GM23338 (cell line): ENCODE measurements at regions not wholly inside any gene's neighbourhood (a gene's known extent, or its start where the extent isn't known, plus 50 kb on each side); places are given as distances from the start of the nearest gene placed in this dataset.

ENCODE experiments used
- ATAC-seq: fragments of 200-7000 bp; cut with Tn5 transposase; 3 replicates; pipeline ENCODE4 v1.9.1; 2020
- DNase-seq: peaks from one replicate; pipeline ENCODE4 v3.0.0-alpha.2; 2015; ENCODE audit warnings: low spot score
- H2AFZ ChIP-seq: fragments of 200-600 bp; sonication (generic); 2 replicates; pipeline ENCODE4 v1.8.0; 2016; ENCODE audit warnings: antibody characterized with exemption, mild to moderate bottlenecking, moderate library complexity
- H3F3A ChIP-seq: fragments of 200-600 bp; sonication (generic); replicated peaks from 2 replicates; pipeline ENCODE4 v1.8.0; 2017; ENCODE audit warnings: antibody characterized with exemption, mixed run types, low read depth
- H3K27ac ChIP-seq: fragments of 200-600 bp; sonication (generic); 2 replicates; pipeline ENCODE4 v1.6.1; 2016; ENCODE audit warnings: low read depth
- H3K27me3 ChIP-seq: fragments of 200-600 bp; sonication (generic); 2 replicates; pipeline ENCODE4 v1.8.0; 2016; ENCODE audit warnings: mild to moderate bottlenecking, mixed run types, moderate library complexity; ENCODE audit not compliant: insufficient read depth
- H3K36me3 ChIP-seq: fragments of 200-600 bp; sonication (generic); 2 replicates; pipeline ENCODE4 v1.8.0; 2016; ENCODE audit warnings: mild to moderate bottlenecking; ENCODE audit not compliant: insufficient read depth
- H3K4me1 ChIP-seq: fragments of 200-600 bp; sonication (generic); 2 replicates; pipeline ENCODE4 v1.8.0; 2016; ENCODE audit warnings: mild to moderate bottlenecking, moderate library complexity; ENCODE audit not compliant: insufficient read depth
- H3K4me2 ChIP-seq: fragments of 200-600 bp; sonication (generic); 2 replicates; pipeline ENCODE4 v1.7.1; 2017; ENCODE audit warnings: mixed run types
- H3K4me3 ChIP-seq: fragments of 200-600 bp; sonication (generic); 2 replicates; pipeline ENCODE4 v1.6.1; 2016; ENCODE audit warnings: mixed run types
- H3K79me2 ChIP-seq: fragments of 200-600 bp; sonication (generic); replicated peaks from 2 replicates; pipeline ENCODE4 v1.8.0; 2017; ENCODE audit warnings: mild to moderate bottlenecking; ENCODE audit not compliant: insufficient read depth
- H3K9me2 ChIP-seq: fragments of 200-600 bp; sonication (generic); 2 replicates; pipeline ENCODE4 v1.8.0; 2017; ENCODE audit not compliant: insufficient read depth
- H4K20me1 ChIP-seq: fragments of 200-600 bp; sonication (generic); replicated peaks from 2 replicates; pipeline ENCODE4 v1.8.0; 2017; ENCODE audit warnings: mild to moderate bottlenecking; ENCODE audit not compliant: insufficient read depth
- H3K27ac Mint-ChIP-seq: 2 replicates; pipeline ENCODE4 v1.8.0; 2020; ENCODE audit warnings: inconsistent platforms, mild to moderate bottlenecking, moderate library complexity, mixed read lengths
- H3K27me3 Mint-ChIP-seq: 3 replicates; pipeline ENCODE4 v1.8.0; 2022; ENCODE audit warnings: low read depth, mild to moderate bottlenecking, moderate library complexity, mixed read lengths, inconsistent platforms; ENCODE audit not compliant: insufficient read depth, poor library complexity
- H3K36me3 Mint-ChIP-seq: 3 replicates; pipeline ENCODE4 v1.8.0; 2021; ENCODE audit warnings: low read depth, mild to moderate bottlenecking, inconsistent platforms, moderate library complexity, mixed read lengths
- H3K4me1 Mint-ChIP-seq: 3 replicates; pipeline ENCODE4 v1.8.0; 2020; ENCODE audit warnings: mild to moderate bottlenecking, inconsistent platforms, mixed read lengths
- H3K4me3 Mint-ChIP-seq: 3 replicates; pipeline ENCODE4 v1.8.0; 2021; ENCODE audit warnings: moderate library complexity, mild to moderate bottlenecking, inconsistent platforms, mixed read lengths
- H3K9me3 Mint-ChIP-seq: 3 replicates; pipeline ENCODE4 v1.8.0; 2020; ENCODE audit warnings: moderate library complexity, mild to moderate bottlenecking, inconsistent platforms, mixed read lengths
- EZH2phosphoT487 ChIP-seq: fragments of 200-600 bp; sonication (generic); IDR thresholded peaks from one replicate; pipeline ENCODE4 v1.8.1; 2018; ENCODE audit warnings: antibody characterized with exemption; ENCODE audit not compliant: unreplicated experiment
- JUNB ChIP-seq: IDR thresholded peaks from one replicate; pipeline ENCODE4 v1.6.1; 2016; ENCODE audit warnings: antibody characterized with exemption; ENCODE audit not compliant: unreplicated experiment
- POLR2AphosphoS5 ChIP-seq: IDR thresholded peaks from 2 replicates; pipeline ENCODE4 v1.6.1; 2016; ENCODE audit warnings: antibody characterized with exemption, low read depth
- ZNF114 ChIP-seq: fragments of 250-450 bp; sonication (Bioruptor Pico); IDR thresholded peaks from 2 replicates; pipeline ENCODE4 v1.5.0; 2020; ENCODE audit warnings: mild to moderate bottlenecking, moderate library complexity
- TF ChIP-seq, protein P1 (sequence below): IDR thresholded peaks from 2 replicates; pipeline ENCODE4 v1.6.1; 2016; ENCODE audit warnings: antibody characterized with exemption
- TF ChIP-seq, protein P2 (sequence below): fragments of 250-450 bp; sonication (Bioruptor Pico); IDR thresholded peaks from 2 replicates; pipeline ENCODE4 v1.5.0; 2020; ENCODE audit warnings: mild to moderate bottlenecking, moderate library complexity
- TF ChIP-seq, protein P3 (sequence below), 2 experiments: fragments of 200-600 bp in 1 of 2; sonication (generic) in 1 of 2; conservative IDR thresholded peaks; 2 replicates each; pipeline versions ENCODE4 v1.5.1 to v1.6.1; 2016 to 2017; ENCODE audit warnings: antibody characterized with exemption in 2 of 2, low read depth in 2 of 2, mild to moderate bottlenecking in 2 of 2, moderate library complexity in 1 of 2

DNA sequence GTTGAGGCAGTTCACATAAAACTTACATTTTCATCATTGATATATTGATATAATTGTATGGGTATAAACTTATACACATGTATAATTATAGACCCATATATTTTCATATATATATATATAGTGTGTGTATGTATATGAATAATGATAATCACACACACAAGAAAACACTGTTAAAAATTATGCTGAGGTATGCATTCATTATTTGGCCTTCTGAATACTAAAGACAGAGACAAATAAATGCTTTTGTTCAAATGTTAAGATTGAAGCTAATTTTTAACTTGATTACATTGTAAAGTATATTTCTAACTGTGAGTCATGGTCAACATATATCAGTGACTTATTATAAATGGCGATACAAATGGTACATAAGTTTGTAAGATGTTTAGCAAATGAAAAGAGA, 888.8 kb downstream of the OTOL1 start:
- Mint-ChIP-seq H3K9me3 (no peaks in the 10 kb centered on the region; the same call in 2 of the 3 replicates), H3K4me1 (no peaks in the 10 kb centered on the region), H3K4me3 (no peak overlapping the region), H3K27ac (no peak overlapping the region), H3K36me3 (no peaks in the 10 kb centered on the region), H3K27me3 (no peaks in the 10 kb centered on the region)
- Histone ChIP-seq H3K4me1 (no peaks in the 10 kb centered on the region), H2AFZ (no peak overlapping the region), H4K20me1 (no peaks in the 10 kb centered on the region), H3F3A (no peaks in the 10 kb centered on the region), H3K36me3 (no peaks in the 10 kb centered on the region), H3K27me3 (no peaks in the 10 kb centered on the region), H3K9me2 (no peaks in the 10 kb centered on the region), H3K27ac (no peak overlapping the region), H3K79me2 (no peaks in the 10 kb centered on the region), H3K4me3 (no peak overlapping the region), H3K4me2 (no peak overlapping the region)
- no peak for DNase-seq
- ATAC-seq: no peak
- TF ChIP-seq, protein P1, sequence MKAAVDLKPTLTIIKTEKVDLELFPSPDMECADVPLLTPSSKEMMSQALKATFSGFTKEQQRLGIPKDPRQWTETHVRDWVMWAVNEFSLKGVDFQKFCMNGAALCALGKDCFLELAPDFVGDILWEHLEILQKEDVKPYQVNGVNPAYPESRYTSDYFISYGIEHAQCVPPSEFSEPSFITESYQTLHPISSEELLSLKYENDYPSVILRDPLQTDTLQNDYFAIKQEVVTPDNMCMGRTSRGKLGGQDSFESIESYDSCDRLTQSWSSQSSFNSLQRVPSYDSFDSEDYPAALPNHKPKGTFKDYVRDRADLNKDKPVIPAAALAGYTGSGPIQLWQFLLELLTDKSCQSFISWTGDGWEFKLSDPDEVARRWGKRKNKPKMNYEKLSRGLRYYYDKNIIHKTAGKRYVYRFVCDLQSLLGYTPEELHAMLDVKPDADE: no peak
- TF ChIP-seq JUNB: no peak
- no peak for TF ChIP-seq EZH2phosphoT487
- TF ChIP-seq, protein P2, sequence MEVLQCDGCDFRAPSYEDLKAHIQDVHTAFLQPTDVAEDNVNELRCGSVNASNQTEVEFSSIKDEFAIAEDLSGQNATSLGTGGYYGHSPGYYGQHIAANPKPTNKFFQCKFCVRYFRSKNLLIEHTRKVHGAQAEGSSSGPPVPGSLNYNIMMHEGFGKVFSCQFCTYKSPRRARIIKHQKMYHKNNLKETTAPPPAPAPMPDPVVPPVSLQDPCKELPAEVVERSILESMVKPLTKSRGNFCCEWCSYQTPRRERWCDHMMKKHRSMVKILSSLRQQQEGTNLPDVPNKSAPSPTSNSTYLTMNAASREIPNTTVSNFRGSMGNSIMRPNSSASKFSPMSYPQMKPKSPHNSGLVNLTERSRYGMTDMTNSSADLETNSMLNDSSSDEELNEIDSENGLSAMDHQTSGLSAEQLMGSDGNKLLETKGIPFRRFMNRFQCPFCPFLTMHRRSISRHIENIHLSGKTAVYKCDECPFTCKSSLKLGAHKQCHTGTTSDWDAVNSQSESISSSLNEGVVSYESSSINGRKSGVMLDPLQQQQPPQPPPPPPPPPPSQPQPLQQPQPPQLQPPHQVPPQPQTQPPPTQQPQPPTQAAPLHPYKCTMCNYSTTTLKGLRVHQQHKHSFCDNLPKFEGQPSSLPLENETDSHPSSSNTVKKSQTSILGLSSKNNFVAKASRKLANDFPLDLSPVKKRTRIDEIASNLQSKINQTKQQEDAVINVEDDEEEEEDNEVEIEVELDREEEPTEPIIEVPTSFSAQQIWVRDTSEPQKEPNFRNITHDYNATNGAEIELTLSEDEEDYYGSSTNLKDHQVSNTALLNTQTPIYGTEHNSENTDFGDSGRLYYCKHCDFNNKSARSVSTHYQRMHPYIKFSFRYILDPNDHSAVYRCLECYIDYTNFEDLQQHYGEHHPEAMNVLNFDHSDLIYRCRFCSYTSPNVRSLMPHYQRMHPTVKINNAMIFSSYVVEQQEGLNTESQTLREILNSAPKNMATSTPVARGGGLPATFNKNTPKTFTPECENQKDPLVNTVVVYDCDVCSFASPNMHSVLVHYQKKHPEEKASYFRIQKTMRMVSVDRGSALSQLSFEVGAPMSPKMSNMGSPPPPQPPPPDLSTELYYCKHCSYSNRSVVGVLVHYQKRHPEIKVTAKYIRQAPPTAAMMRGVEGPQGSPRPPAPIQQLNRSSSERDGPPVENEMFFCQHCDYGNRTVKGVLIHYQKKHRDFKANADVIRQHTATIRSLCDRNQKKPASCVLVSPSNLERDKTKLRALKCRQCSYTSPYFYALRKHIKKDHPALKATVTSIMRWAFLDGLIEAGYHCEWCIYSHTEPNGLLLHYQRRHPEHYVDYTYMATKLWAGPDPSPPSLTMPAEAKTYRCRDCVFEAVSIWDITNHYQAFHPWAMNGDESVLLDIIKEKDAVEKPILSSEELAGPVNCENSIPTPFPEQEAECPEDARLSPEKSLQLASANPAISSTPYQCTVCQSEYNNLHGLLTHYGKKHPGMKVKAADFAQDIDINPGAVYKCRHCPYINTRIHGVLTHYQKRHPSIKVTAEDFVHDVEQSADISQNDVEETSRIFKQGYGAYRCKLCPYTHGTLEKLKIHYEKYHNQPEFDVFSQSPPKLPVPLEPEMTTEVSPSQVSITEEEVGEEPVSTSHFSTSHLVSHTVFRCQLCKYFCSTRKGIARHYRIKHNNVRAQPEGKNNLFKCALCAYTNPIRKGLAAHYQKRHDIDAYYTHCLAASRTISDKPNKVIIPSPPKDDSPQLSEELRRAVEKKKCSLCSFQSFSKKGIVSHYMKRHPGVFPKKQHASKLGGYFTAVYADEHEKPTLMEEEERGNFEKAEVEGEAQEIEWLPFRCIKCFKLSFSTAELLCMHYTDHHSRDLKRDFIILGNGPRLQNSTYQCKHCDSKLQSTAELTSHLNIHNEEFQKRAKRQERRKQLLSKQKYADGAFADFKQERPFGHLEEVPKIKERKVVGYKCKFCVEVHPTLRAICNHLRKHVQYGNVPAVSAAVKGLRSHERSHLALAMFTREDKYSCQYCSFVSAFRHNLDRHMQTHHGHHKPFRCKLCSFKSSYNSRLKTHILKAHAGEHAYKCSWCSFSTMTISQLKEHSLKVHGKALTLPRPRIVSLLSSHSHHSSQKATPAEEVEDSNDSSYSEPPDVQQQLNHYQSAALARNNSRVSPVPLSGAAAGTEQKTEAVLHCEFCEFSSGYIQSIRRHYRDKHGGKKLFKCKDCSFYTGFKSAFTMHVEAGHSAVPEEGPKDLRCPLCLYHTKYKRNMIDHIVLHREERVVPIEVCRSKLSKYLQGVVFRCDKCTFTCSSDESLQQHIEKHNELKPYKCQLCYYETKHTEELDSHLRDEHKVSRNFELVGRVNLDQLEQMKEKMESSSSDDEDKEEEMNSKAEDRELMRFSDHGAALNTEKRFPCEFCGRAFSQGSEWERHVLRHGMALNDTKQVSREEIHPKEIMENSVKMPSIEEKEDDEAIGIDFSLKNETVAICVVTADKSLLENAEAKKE (CRISPR knock-in tag): no peak
- TF ChIP-seq, protein P3, sequence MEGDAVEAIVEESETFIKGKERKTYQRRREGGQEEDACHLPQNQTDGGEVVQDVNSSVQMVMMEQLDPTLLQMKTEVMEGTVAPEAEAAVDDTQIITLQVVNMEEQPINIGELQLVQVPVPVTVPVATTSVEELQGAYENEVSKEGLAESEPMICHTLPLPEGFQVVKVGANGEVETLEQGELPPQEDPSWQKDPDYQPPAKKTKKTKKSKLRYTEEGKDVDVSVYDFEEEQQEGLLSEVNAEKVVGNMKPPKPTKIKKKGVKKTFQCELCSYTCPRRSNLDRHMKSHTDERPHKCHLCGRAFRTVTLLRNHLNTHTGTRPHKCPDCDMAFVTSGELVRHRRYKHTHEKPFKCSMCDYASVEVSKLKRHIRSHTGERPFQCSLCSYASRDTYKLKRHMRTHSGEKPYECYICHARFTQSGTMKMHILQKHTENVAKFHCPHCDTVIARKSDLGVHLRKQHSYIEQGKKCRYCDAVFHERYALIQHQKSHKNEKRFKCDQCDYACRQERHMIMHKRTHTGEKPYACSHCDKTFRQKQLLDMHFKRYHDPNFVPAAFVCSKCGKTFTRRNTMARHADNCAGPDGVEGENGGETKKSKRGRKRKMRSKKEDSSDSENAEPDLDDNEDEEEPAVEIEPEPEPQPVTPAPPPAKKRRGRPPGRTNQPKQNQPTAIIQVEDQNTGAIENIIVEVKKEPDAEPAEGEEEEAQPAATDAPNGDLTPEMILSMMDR (conservative IDR thresholded peaks at IDR 0.05; ENCODE audit: low read depth in 2 of 2): no peak
- no peak for TF ChIP-seq POLR2AphosphoS5
- TF ChIP-seq ZNF114 (CRISPR knock-in tag): no peak
